Spleen (tissue), 7 donors: ENCODE measurements at regions not wholly inside any gene's neighbourhood (a gene's known extent, or its start where the extent isn't known, plus 50 kb on each side); places are given as distances from the start of the nearest gene placed in this dataset.
"Not testable (repeated sequence)": the region's sequence is repeated elsewhere in the genome, so short reads cannot be mapped to it uniquely, and the experiment has no call there.

Experiments used
- CTCF ChIP-seq, 11 experiments: fragments of 200-600 bp in 7 of 11; fragments of 450-650 bp in 4 of 11; sonication (generic) in 4 of 11; IDR thresholded peaks in 8 of 11; conservative IDR thresholded peaks in 3 of 11; 1 replicate in 7 of 11; 2 replicates in 4 of 11; pipeline versions ENCODE4 v1.4.0 to v1.8.0; 2016 to 2021; ENCODE audit warnings: antibody characterized with exemption in 11 of 11, inconsistent platforms in 4 of 11, mild to moderate bottlenecking in 1 of 11
- POLR2A ChIP-seq, 3 donors: fragments of 450-650 bp; IDR thresholded peaks; one replicate each; pipeline ENCODE4 v1.5.1; 2017; ENCODE audit warnings: antibody characterized with exemption in 3 of 3, mild to moderate bottlenecking in 1 of 3
- donor health status: DM: no; HTN: no; CAD: no; lungs with moderate emphysema.
- donor health status: DM: no; HTN: no; CAD: no.
- donor health status: DM: no; HTN: no; CAD: no.

DNA sequence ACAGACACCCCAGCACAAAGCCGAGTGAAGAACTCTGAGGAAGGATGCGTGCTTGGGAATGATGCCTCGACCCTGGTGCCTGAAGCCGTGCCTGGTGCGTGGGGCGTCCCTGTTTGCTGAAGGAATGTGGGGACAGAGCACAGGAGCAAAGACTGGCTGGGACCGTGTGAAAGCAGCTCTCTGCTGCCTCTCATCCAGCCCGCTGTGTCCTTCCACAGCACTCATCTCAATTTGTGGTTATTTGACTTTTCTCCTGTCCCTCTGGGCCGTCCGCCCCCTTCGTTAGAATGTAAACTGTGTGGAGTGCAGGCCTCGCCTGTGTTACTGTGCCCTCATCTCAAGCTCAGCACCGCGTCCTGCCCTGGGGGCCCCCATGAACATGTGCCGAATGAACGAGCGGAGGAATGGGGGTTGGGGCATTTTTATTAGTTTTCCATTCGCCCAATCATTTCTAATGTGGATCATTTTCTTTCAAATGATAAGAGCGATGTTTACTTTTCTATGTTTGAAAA, 155.5 kb downstream of the NPIPB11 start:
- not testable (repeated sequence) for TF ChIP-seq POLR2A (IDR thresholded peaks at IDR 0.05); CTCF (IDR thresholded peaks at IDR 0.05 in 8 of 11, conservative IDR thresholded peaks at IDR 0.05 in 3 of 11)
